HCT116 (cell line): ENCODE measurements at regions not wholly inside any gene's neighbourhood (a gene's known extent, or its start where the extent isn't known, plus 50 kb on each side); places are given as distances from the start of the nearest gene placed in this dataset.

ENCODE experiments used
- ATAC-seq: fragments of 200-7000 bp; cut with Tn5 transposase; 2 replicates; pipeline ENCODE4 v1.9.1; 2020; ENCODE audit warnings: mild to moderate bottlenecking, moderate library complexity
- BruUV-seq: library from RNA; stranded (reverse); fragments of 400-500 nt; replicated peaks from 2 replicates; lab custom pipeline; 2021; lab: Mats Ljungman, UMichigan
- CTCF ChIA-PET: fragments of 300-600 bp; sonication (Branson Sonifier 250); formaldehyde crosslinking; loops from one replicate; lab custom pipeline; 2021; ENCODE audit warnings: antibody characterized with exemption; lab: Charles Lee
- POLR2A ChIA-PET: fragments of 300-600, 350-600 bp; sonication (Branson Sonifier 250); formaldehyde crosslinking; loops from one replicate; lab custom pipeline; 2021; ENCODE audit warnings: antibody characterized with exemption; lab: Charles Lee
- RAD21 ChIA-PET, 2 experiments: fragments of 300-600 bp; sonication (Branson Sonifier 250); formaldehyde crosslinking; loops; one replicate each; lab custom pipeline; 2023; ENCODE audit warnings: low total read pairs in 2 of 2; ENCODE audit not compliant: uncharacterized antibody in 2 of 2, unreplicated experiment in 2 of 2, low non-redundant PET in 1 of 2; lab: Charles Lee
- DNase-seq: peaks from one replicate; pipeline ENCODE4 v3.0.0-alpha.2; 2010; ENCODE audit warnings: low read depth, low spot score
- H2AFZ ChIP-seq: fragments of 200-600 bp; shearing (Covaris generic), sonication (generic); 2 replicates; pipeline ENCODE4 v1.6.1; 2017; ENCODE audit warnings: low read depth, mixed run types, mixed read lengths, antibody characterized with exemption, low read length; ENCODE audit not compliant: poor library complexity, severe bottlenecking
- H3K27ac ChIP-seq: 2 replicates; pipeline ENCODE4 v1.5.1; 2012; ENCODE audit warnings: low read depth, low read length
- H3K27me3 ChIP-seq: fragments of 200-600 bp; sonication (generic); 2 replicates; pipeline ENCODE4 v1.6.1; 2016; ENCODE audit warnings: mixed run types, low read length, mixed read lengths; ENCODE audit not compliant: insufficient read depth
- H3K36me3 ChIP-seq, 2 experiments: fragments of 200-500 bp in 1 of 2; fragments of 200-600 bp in 1 of 2; sonication (Bioruptor generic) in 1 of 2; sonication (generic) in 1 of 2; 2 replicates each; pipeline versions ENCODE4 v1.5.1 to v1.6.1; 2014 to 2016; ENCODE audit warnings: low read length in 2 of 2, inconsistent platforms in 1 of 2, mixed read lengths in 1 of 2, mixed run types in 1 of 2; ENCODE audit not compliant: insufficient read depth in 2 of 2, control insufficient read depth in 1 of 2
- H3K4me1 ChIP-seq, 2 experiments: fragments of 200-600 bp in 1 of 2; sonication (generic) in 1 of 2; 2 replicates each; pipeline versions ENCODE4 v1.5.1 to v1.6.1; 2012 to 2017; ENCODE audit warnings: low read length in 2 of 2, inconsistent platforms in 1 of 2, mild to moderate bottlenecking in 1 of 2, mixed read lengths in 1 of 2, mixed run types in 1 of 2, moderate library complexity in 1 of 2; ENCODE audit not compliant: insufficient read depth in 2 of 2, control insufficient read depth in 1 of 2
- H3K4me2 ChIP-seq: fragments of 200-600 bp; sonication (generic); 2 replicates; pipeline ENCODE4 v1.6.1; 2017; ENCODE audit warnings: mixed run types, low read length, mixed read lengths
- H3K4me3 ChIP-seq, 2 experiments: fragments of 200-600 bp in 1 of 2; sonication (generic) in 1 of 2; replicated peaks in 1 of 2; 2 replicates each; pipeline ENCODE4 v1.5.1; 2011 to 2016; ENCODE audit warnings: low read length in 2 of 2, control low read depth in 1 of 2, low read depth in 1 of 2, mild to moderate bottlenecking in 1 of 2, mixed read lengths in 1 of 2, mixed run types in 1 of 2
- H3K79me2 ChIP-seq: fragments of 200-600 bp; sonication (generic); 2 replicates; pipeline ENCODE4 v1.6.1; 2017; ENCODE audit warnings: mild to moderate bottlenecking, mixed run types, low read length, moderate library complexity, mixed read lengths; ENCODE audit not compliant: insufficient read depth
- H3K9ac ChIP-seq: fragments of 200-600 bp; sonication (generic); 2 replicates; pipeline ENCODE4 v1.6.1; 2016; ENCODE audit warnings: low read length, mixed read lengths
- H3K9me2 ChIP-seq: fragments of 200-600 bp; sonication (generic), shearing (Covaris generic); 2 replicates; pipeline ENCODE4 v1.6.1; 2017; ENCODE audit warnings: mixed run types, mild to moderate bottlenecking, moderate library complexity; ENCODE audit not compliant: insufficient read depth
- H3K9me3 ChIP-seq, 2 experiments: fragments of 200-500 bp in 1 of 2; fragments of 200-600 bp in 1 of 2; sonication (Bioruptor generic) in 1 of 2; sonication (generic) in 1 of 2; 2 replicates each; pipeline ENCODE4 v1.6.1; 2014 to 2017; ENCODE audit warnings: low read length in 2 of 2, mixed read lengths in 2 of 2, inconsistent platforms in 1 of 2, low read depth in 1 of 2, mild to moderate bottlenecking in 1 of 2, mixed run types in 1 of 2, moderate library complexity in 1 of 2; ENCODE audit not compliant: control insufficient read depth in 1 of 2, insufficient read depth in 1 of 2
- H4K20me1 ChIP-seq: fragments of 200-600 bp; sonication (generic), shearing (Covaris generic); 2 replicates; pipeline ENCODE4 v1.6.1; 2017; ENCODE audit warnings: mixed run types, mild to moderate bottlenecking, moderate library complexity; ENCODE audit not compliant: insufficient read depth
- EZH2 ChIP-seq: fragments of 200-600 bp; sonication (generic); IDR thresholded peaks from 2 replicates; pipeline ENCODE4 v1.6.1; 2017; ENCODE audit warnings: antibody characterized with exemption, mixed run types
- FOSL1 ChIP-seq: IDR thresholded peaks from 2 replicates; pipeline ENCODE4 v1.6.1; 2012; ENCODE audit warnings: low read depth
- YY1 ChIP-seq: IDR thresholded peaks from 2 replicates; pipeline ENCODE4 v1.6.1; 2011; ENCODE audit warnings: low read length, low read depth, moderate library complexity, mild to moderate bottlenecking; ENCODE audit not compliant: insufficient replicate concordance; ENCODE audit errors: extremely low read depth
- intact Hi-C: fragments of 100-400 bp; cut with micrococcal nuclease; formaldehyde crosslinking; loops from 2 replicates; pipeline ENCODE4 v1.10.0; 2022
- TF ChIP-seq, protein P1 (sequence below): IDR thresholded peaks from 2 replicates; pipeline ENCODE4 v1.6.1; 2012; ENCODE audit warnings: low read depth

DNA sequence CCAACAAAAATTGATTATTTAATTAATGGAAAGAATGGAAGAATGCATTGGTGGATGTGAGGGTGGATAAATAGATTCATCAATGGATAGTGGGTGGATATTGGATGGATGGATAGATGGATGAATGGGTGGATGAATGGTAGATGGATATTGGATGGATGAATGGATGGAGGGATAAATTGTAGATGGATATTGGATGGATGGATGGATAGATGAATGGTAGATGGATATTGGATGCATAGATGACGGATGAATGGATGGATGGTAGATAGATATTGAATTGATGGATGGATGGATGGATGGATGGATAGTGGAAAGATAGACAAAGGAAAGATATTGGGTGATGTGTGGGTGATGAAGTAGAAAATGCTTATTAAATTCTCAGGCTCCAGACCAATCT lies 123.6 kb upstream of the KAZN start:
- H3K9ac ChIP-seq: no peak overlapping the region
- RAD21 ChIA-PET: no interaction called here
- POLR2A ChIA-PET: no interaction called here

More for the DNA sequence above, 123.6 kb upstream of the KAZN start:
- Histone ChIP-seq H3K9me2 (no peaks in the 10 kb centered on the region), H4K20me1 (no peaks in the 10 kb centered on the region)
- TF ChIP-seq YY1 (no peak), FOSL1 (no peak), EZH2 (no peak)
- TF ChIP-seq, protein P1, sequence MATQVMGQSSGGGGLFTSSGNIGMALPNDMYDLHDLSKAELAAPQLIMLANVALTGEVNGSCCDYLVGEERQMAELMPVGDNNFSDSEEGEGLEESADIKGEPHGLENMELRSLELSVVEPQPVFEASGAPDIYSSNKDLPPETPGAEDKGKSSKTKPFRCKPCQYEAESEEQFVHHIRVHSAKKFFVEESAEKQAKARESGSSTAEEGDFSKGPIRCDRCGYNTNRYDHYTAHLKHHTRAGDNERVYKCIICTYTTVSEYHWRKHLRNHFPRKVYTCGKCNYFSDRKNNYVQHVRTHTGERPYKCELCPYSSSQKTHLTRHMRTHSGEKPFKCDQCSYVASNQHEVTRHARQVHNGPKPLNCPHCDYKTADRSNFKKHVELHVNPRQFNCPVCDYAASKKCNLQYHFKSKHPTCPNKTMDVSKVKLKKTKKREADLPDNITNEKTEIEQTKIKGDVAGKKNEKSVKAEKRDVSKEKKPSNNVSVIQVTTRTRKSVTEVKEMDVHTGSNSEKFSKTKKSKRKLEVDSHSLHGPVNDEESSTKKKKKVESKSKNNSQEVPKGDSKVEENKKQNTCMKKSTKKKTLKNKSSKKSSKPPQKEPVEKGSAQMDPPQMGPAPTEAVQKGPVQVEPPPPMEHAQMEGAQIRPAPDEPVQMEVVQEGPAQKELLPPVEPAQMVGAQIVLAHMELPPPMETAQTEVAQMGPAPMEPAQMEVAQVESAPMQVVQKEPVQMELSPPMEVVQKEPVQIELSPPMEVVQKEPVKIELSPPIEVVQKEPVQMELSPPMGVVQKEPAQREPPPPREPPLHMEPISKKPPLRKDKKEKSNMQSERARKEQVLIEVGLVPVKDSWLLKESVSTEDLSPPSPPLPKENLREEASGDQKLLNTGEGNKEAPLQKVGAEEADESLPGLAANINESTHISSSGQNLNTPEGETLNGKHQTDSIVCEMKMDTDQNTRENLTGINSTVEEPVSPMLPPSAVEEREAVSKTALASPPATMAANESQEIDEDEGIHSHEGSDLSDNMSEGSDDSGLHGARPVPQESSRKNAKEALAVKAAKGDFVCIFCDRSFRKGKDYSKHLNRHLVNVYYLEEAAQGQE: no peak
- TF ChIP-seq, all 23 proteins: peak for 0
- no peak overlapping the region for H3K4me2 ChIP-seq
- H3K27ac ChIP-seq: no peak overlapping the region
- H3K36me3 ChIP-seq: no peaks in the 10 kb centered on the region
- no peak for ATAC-seq
- H2AFZ ChIP-seq: no peak overlapping the region
- H3K4me3 ChIP-seq: no peak overlapping the region
- H3K27me3 ChIP-seq: peaks cover 44% of the 10 kb centered on the region
- no peak for DNase-seq
- BruUV-seq: no TSS peak
- H3K79me2 ChIP-seq: no peaks in the 10 kb centered on the region
- no peaks in the 10 kb centered on the region for H3K9me3 ChIP-seq
- H3K4me1 ChIP-seq: no peaks in the 10 kb centered on the region
- CTCF ChIA-PET: no interaction called here
- intact Hi-C loops: no loop called here
